HEK293 (cell line): ENCODE measurements at regions not wholly inside any gene's neighbourhood (a gene's known extent, or its start where the extent isn't known, plus 50 kb on each side); places are given as distances from the start of the nearest gene placed in this dataset.

Source experiments
- CTCF ChIA-PET: fragments of 350-600 bp; formaldehyde crosslinking; extraction: SDS; loops from one replicate; lab custom pipeline; 2021; ENCODE audit warnings: antibody characterized with exemption; lab: Yijun Ruan, JAX
- POLR2A ChIA-PET: fragments of 300-600 bp; formaldehyde crosslinking; extraction: SDS; loops from one replicate; lab custom pipeline; 2020; ENCODE audit warnings: antibody characterized with exemption, inconsistent platforms; lab: Yijun Ruan, JAX
- H3K27ac ChIP-seq: fragments of 200-500 bp; sonication (Bioruptor generic); 2 replicates; pipeline ENCODE4 v1.5.1; 2014; ENCODE audit warnings: low read depth, low read length, control low read depth, inconsistent platforms; ENCODE audit errors: extremely low read depth
- H3K36me3 ChIP-seq, 2 experiments: fragments of 200-500 bp in 1 of 2; sonication (Bioruptor generic) in 1 of 2; 1 replicate in 1 of 2; 2 replicates in 1 of 2; pipeline ENCODE4 v1.5.1; 2014 to 2017; ENCODE audit warnings: inconsistent platforms in 2 of 2, low read length in 2 of 2; ENCODE audit not compliant: control insufficient read depth in 2 of 2, insufficient read depth in 1 of 2
- H3K4me1 ChIP-seq: fragments of 200-500 bp; sonication (Bioruptor generic); 2 replicates; pipeline ENCODE4 v1.5.1; 2014; ENCODE audit warnings: mild to moderate bottlenecking, low read length, inconsistent platforms; ENCODE audit not compliant: control insufficient read depth, insufficient read depth
- H3K4me3 ChIP-seq: 2 replicates; pipeline ENCODE4 v1.5.1; 2011; ENCODE audit warnings: low read depth, mild to moderate bottlenecking, control low read depth, low read length, moderate library complexity
- H3K9me3 ChIP-seq: fragments of 200-500 bp; sonication (Bioruptor generic); 2 replicates; pipeline ENCODE4 v1.5.1; 2014; ENCODE audit warnings: low read depth, low read length, inconsistent platforms; ENCODE audit not compliant: control insufficient read depth, insufficient read depth
- BCL11B ChIP-seq: fragments of 450-650 bp; formaldehyde crosslinking; IDR thresholded peaks from 2 replicates; pipeline ENCODE4 v1.5.1; 2016; ENCODE audit warnings: low read depth, missing biosample characterization, missing genetic modification characterization
- GLI4 ChIP-seq: fragments of 450-650 bp; formaldehyde crosslinking; IDR thresholded peaks from 2 replicates; pipeline ENCODE4 v1.5.1; 2016; ENCODE audit warnings: missing biosample characterization, missing genetic modification characterization
- GLIS2 ChIP-seq: fragments of 450-650 bp; formaldehyde crosslinking; IDR thresholded peaks from 2 replicates; pipeline ENCODE4 v1.5.1; 2016; ENCODE audit warnings: missing biosample characterization, missing genetic modification characterization
- HOXC10 ChIP-seq: sonication (generic); formaldehyde crosslinking; IDR thresholded peaks from 2 replicates; pipeline ENCODE4 v1.8.1; 2023; ENCODE audit warnings: mild to moderate bottlenecking, missing genetic modification reagents
- HOXD13 ChIP-seq: sonication (generic); formaldehyde crosslinking; IDR thresholded peaks from 2 replicates; pipeline ENCODE4 v1.8.0; 2022; ENCODE audit warnings: missing genetic modification reagents, borderline replicate concordance
- MZF1 ChIP-seq: fragments of 450-650 bp; formaldehyde crosslinking; IDR thresholded peaks from 2 replicates; pipeline ENCODE4 v1.5.1; 2017; ENCODE audit warnings: missing biosample characterization, missing genetic modification characterization, borderline replicate concordance
- TRIM28 ChIP-seq: IDR thresholded peaks from 2 replicates; pipeline ENCODE4 v1.6.1; 2011; ENCODE audit warnings: low read length, control low read depth, borderline replicate concordance
- YY2 ChIP-seq: fragments of 450-650 bp; formaldehyde crosslinking; IDR thresholded peaks from 2 replicates; pipeline ENCODE4 v1.5.1; 2016; ENCODE audit warnings: missing biosample characterization, missing genetic modification characterization
- ZBTB49 ChIP-seq: fragments of 450-650 bp; formaldehyde crosslinking; IDR thresholded peaks from 2 replicates; pipeline ENCODE4 v1.5.1; 2016; ENCODE audit warnings: missing biosample characterization, missing genetic modification characterization, low read depth
- ZNF112 ChIP-seq: fragments of 450-650 bp; formaldehyde crosslinking; IDR thresholded peaks from 2 replicates; pipeline ENCODE4 v1.5.0; 2017; ENCODE audit warnings: missing biosample characterization, missing genetic modification characterization
- ZNF175 ChIP-seq: fragments of 450-650 bp; formaldehyde crosslinking; IDR thresholded peaks from 2 replicates; pipeline ENCODE4 v1.5.1; 2016; ENCODE audit warnings: missing biosample characterization, missing genetic modification characterization
- ZNF280C ChIP-seq: fragments of 450-650 bp; formaldehyde crosslinking; IDR thresholded peaks from 2 replicates; pipeline ENCODE4 v1.5.1; 2016; ENCODE audit warnings: missing biosample characterization, missing genetic modification characterization
- ZNF280D ChIP-seq: fragments of 450-650 bp; formaldehyde crosslinking; IDR thresholded peaks from 2 replicates; pipeline ENCODE4 v1.5.1; 2016; ENCODE audit warnings: missing biosample characterization, missing genetic modification characterization
- ZNF324 ChIP-seq: fragments of 450-650 bp; formaldehyde crosslinking; IDR thresholded peaks from 2 replicates; pipeline ENCODE4 v1.5.1; 2016; ENCODE audit warnings: missing biosample characterization, missing genetic modification characterization
- ZNF335 ChIP-seq: fragments of 450-650 bp; formaldehyde crosslinking; conservative IDR thresholded peaks from 2 replicates; pipeline ENCODE4 v1.5.1; 2016; ENCODE audit warnings: missing biosample characterization, missing genetic modification characterization
- ZNF350 ChIP-seq: fragments of 450-650 bp; formaldehyde crosslinking; IDR thresholded peaks from 2 replicates; pipeline ENCODE4 v1.5.0; 2017; ENCODE audit warnings: missing biosample characterization, mild to moderate bottlenecking, missing genetic modification characterization
- ZNF426 ChIP-seq: fragments of 450-650 bp; formaldehyde crosslinking; IDR thresholded peaks from 2 replicates; pipeline ENCODE4 v1.5.1; 2017; ENCODE audit warnings: missing biosample characterization, missing genetic modification characterization, mild to moderate bottlenecking, inconsistent platforms, moderate library complexity
- ZNF449 ChIP-seq: fragments of 450-650 bp; formaldehyde crosslinking; IDR thresholded peaks from 2 replicates; pipeline ENCODE4 v1.5.1; 2017; ENCODE audit warnings: missing biosample characterization, mild to moderate bottlenecking, missing genetic modification characterization, moderate library complexity
- ZNF48 ChIP-seq: fragments of 450-650 bp; formaldehyde crosslinking; IDR thresholded peaks from 2 replicates; pipeline ENCODE4 v1.5.1; 2016; ENCODE audit warnings: missing biosample characterization, missing genetic modification characterization
- ZNF521 ChIP-seq: fragments of 450-650 bp; formaldehyde crosslinking; IDR thresholded peaks from 2 replicates; pipeline ENCODE4 v1.5.1; 2017; ENCODE audit warnings: missing biosample characterization, mild to moderate bottlenecking, missing genetic modification characterization
- ZNF555 ChIP-seq: fragments of 450-650 bp; formaldehyde crosslinking; conservative IDR thresholded peaks from 2 replicates; pipeline ENCODE4 v1.5.1; 2017; ENCODE audit warnings: missing biosample characterization, mild to moderate bottlenecking, missing genetic modification characterization, inconsistent platforms
- ZNF580 ChIP-seq: fragments of 450-650 bp; formaldehyde crosslinking; IDR thresholded peaks from 2 replicates; pipeline ENCODE4 v1.5.1; 2016; ENCODE audit warnings: missing biosample characterization, missing genetic modification characterization
- ZNF660 ChIP-seq: fragments of 450-650 bp; IDR thresholded peaks from 2 replicates; pipeline ENCODE4 v1.5.1; 2018; ENCODE audit warnings: missing biosample characterization, mild to moderate bottlenecking, missing genetic modification characterization
- ZNF670 ChIP-seq: fragments of 450-650 bp; formaldehyde crosslinking; IDR thresholded peaks from 2 replicates; pipeline ENCODE4 v1.5.1; 2016; ENCODE audit warnings: missing biosample characterization, missing genetic modification characterization, low read depth
- ZNF792 ChIP-seq: fragments of 450-650 bp; formaldehyde crosslinking; IDR thresholded peaks from 2 replicates; pipeline ENCODE4 v1.5.1; 2016; ENCODE audit warnings: missing biosample characterization, missing genetic modification characterization
- ZSCAN23 ChIP-seq: fragments of 450-650 bp; formaldehyde crosslinking; IDR thresholded peaks from 2 replicates; pipeline ENCODE4 v1.5.1; 2016; ENCODE audit warnings: missing biosample characterization, missing genetic modification characterization

GRCh38 chr5:114903767-114904166 is 265.9 kb downstream of the TRIM36 start:
- CTCF ChIA-PET: no interaction called here
- TF ChIP-seq ZNF660 (tag by site-specific recombination) (no peak), BCL11B (tag by site-specific recombination) (no peak), ZNF112 (no peak), GLIS2 (tag by site-specific recombination) (no peak), ZNF48 (tag by site-specific recombination) (no peak), ZNF175 (tag by site-specific recombination) (no peak), ZNF670 (tag by site-specific recombination) (no peak), ZNF449 (no peak), GLI4 (tag by site-specific recombination) (no peak), ZNF280D (tag by site-specific recombination) (no peak), ZNF555 (tag by site-specific recombination) (no peak), ZNF580 (tag by site-specific recombination) (no peak), ZNF521 (tag by site-specific recombination) (no peak), HOXD13 (CRISPR knock-in tag) (no peak)
- Histone ChIP-seq H3K4me3 (no peak overlapping the region), H3K9me3 (no peaks in the 10 kb centered on the region), H3K4me1 (no peaks in the 10 kb centered on the region), H3K27ac (no peak overlapping the region), H3K36me3 (no peaks in the 10 kb centered on the region)
- POLR2A ChIA-PET: no interaction called here

GRCh38 chr5:114898602-114899001 is 271.1 kb downstream of the TRIM36 start:
- ChIA-PET POLR2A (no interaction called here), CTCF (no interaction called here)
- Histone ChIP-seq H3K9me3 (no peaks in the 10 kb centered on the region), H3K4me3 (no peak overlapping the region), H3K27ac (no peak overlapping the region), H3K4me1 (no peaks in the 10 kb centered on the region), H3K36me3 (no peaks in the 10 kb centered on the region)
- TF ChIP-seq YY2 (tag by site-specific recombination) (no peak), ZNF350 (no peak), ZNF792 (tag by site-specific recombination) (no peak), MZF1 (tag by site-specific recombination) (no peak), TRIM28 (no peak), HOXC10 (CRISPR knock-in tag) (no peak), ZNF426 (tag by site-specific recombination) (no peak), ZBTB49 (tag by site-specific recombination) (no peak), ZSCAN23 (tag by site-specific recombination) (no peak), ZNF335 (no peak), GLIS2 (tag by site-specific recombination) (no peak), ZNF280C (tag by site-specific recombination) (no peak), ZNF324 (tag by site-specific recombination) (no peak)
